Glomerular visceral epithelial cell (primary cell): ENCODE measurements at regions not wholly inside any gene's neighbourhood (a gene's known extent, or its start where the extent isn't known, plus 50 kb on each side); places are given as distances from the start of the nearest gene placed in this dataset.
"Not testable (repeated sequence)": the region's sequence is repeated elsewhere in the genome, so short reads cannot be mapped to it uniquely, and the experiment has no call there.

Source experiments
- DNase-seq: peaks from one replicate; pipeline ENCODE4 v3.0.0-alpha.2; 2016; ENCODE audit errors: extremely low spot score

DNA sequence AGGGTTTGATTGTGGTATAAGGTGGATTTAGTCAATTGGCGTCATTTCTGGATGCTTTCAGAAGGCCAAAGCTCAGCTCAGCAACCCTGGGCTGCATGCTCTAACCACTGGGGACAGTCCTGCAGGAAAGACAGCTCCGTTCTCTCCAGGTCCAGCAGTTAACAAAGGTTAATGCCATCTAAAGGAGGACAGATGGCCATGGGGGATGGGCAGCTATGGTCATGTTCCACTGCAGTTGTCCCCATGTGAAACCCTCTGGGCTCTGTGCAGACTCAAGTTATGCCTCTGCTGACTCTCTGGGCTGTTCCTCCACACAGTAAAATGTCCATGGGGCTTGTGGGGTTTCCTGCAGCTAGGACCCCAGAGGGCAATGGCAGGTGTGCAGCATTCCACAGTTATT lies 562.1 kb upstream of the ADGRL3 start:
- no peak for DNase-seq

- DNase-seq = no peak
These were observed 551.4 kb upstream of the ADGRL3 start for GRCh38 chr4:60648774-60649173.

DNA sequence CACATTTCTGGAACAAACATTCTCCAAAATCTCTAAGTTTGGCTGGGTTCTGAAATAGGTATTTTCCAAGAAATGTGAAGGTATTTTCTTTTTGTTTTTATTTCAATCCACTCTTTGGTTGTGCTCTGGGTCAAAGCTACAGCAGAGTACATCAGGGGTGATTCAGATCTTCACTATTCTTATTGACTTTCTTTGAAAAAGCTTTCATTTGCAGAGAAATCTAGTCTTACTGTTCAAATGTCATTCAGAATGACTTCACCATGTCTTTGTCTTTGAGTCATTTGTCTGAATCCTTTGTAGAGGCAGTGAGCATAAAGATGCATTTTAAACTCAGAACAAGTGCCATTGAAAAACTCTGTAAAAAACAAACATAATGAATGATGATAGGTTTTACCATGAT lies 547.2 kb upstream of the ADGRL3 start:
- DNase-seq = no peak

DNA sequence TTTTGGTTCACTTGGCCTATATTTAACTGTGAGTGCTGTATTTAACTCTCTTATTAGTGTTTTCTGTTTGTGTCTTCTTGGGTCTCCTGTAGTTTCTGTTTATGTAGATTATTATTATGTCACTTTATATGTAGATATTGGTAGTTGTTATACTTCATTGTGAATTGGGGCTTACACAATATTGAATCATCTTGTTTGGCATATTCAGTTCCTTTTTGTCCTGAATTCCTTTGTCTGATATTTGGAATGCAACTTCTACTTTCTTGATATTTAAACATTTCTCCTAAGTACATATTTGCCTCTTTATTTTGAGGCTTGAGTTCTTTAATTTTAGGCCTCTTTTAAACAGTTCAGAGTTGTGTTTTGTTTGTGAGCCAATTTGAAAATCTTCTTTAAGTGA lies 544.8 kb upstream of the ADGRL3 start:
- DNase-seq = no peak

DNA sequence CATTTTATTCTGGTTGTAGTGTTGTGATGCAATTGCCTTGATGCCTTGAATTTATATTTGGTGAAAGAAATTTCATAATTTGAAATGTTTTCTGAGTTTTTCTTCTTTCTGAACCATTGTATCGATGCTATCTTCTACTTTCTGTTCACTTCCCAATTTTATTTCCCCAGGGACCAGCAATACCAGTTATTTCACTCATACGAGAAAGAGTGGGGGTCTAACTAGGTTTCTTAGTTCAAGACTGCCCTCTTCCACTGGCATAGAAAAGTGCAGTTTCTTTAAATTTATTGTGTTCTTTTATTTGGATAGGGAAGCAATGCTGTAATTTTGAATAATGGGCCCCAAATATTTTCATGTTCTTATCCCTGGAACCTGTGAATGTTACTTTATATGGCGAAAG lies 544.0 kb upstream of the ADGRL3 start:
- no peak for DNase-seq

DNA sequence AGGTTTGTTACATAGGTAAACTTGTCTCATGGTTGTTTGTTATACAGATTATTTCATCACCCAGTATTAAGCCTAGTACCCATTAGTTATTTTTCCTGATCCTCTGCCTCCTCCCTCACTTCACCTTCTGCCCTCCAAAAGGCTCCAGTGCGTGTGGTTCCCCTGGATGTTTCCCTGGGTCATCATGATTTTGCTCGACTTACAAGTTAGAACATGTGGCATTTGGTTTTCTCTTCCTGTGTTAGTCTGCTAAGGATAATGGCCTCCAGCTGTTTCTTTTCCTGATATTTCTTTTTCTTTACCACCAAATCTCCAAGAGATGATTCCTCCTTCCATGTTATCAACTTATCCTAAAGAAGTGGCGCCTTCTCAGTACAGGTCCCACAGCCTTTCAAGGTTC lies 543.1 kb upstream of the ADGRL3 start:
- DNase-seq = no peak

DNA sequence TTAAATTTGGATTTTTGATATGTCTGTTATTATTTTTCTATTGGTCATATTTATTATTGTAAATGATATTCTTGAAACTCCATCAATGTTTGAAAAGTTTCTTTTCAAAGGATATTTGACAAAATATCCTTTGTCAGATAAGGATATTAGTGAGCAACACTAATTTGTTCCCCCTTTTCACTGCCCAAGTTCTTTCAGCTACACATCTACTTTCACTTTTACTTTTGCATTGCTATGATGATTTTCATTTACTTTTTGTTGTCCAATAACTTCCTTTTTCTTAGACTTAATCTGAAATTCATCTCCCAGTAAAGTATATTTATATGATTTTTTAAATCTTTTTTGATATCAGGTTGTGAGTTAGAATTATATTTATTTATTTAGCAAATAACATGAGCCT lies 542.3 kb upstream of the ADGRL3 start:
- DNase-seq = no peak

- DNase-seq = no peak
These were observed 536.4 kb upstream of the ADGRL3 start for GRCh38 chr4:60663769-60664168.

- no peak for DNase-seq
These were observed 517.2 kb upstream of the ADGRL3 start for GRCh38 chr4:60682901-60683300.

- peak; percentile 25 for DNase-seq
These were observed 516.8 kb upstream of the ADGRL3 start for GRCh38 chr4:60683357-60683756.

GRCh38 chr4:60683973-60684372 lies 516.2 kb upstream of the ADGRL3 start:
- DNase-seq = peak; percentile 11

- DNase-seq = not testable (repeated sequence)
These were observed 504.1 kb upstream of the ADGRL3 start for GRCh38 chr4:60696062-60696461.

DNA sequence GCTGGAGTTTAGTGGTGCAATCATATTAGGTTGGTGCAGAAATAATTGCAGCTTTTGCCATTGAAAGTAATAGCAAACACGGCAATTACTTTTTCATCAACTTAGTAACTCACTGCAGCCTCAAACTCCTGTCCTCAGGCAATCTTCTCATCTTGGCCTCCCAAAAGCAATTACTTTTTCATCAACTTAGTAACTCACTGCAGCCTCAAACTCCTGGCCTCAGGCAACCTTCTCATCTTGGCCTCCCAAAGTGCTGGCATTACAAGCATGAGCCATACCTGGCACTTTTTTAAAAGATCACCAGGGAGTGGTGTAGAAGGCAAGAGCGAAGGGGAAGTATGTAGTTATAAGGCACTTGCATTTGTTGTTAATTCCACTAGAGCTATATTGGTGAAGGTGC lies 491.1 kb upstream of the ADGRL3 start:
- no peak for DNase-seq

DNA sequence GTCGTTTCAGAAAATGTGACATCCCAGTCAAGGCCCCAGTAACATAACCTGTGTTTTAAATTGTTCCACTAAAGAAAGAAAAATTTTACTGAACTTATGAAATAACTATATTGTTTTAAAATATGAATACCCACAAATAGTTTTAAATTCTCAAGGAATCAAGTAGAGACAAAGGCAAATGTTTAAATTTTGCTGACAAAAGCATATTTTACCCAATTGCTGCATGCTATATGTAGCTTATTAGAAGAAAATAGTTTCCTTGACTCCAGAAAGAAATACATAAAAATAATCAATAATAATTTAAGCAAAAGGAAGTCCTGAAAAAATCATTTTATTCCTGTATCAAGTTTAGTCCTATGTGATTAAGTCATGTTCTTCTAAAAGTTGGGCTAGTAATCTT lies 481.3 kb upstream of the ADGRL3 start:
- no peak for DNase-seq

DNA sequence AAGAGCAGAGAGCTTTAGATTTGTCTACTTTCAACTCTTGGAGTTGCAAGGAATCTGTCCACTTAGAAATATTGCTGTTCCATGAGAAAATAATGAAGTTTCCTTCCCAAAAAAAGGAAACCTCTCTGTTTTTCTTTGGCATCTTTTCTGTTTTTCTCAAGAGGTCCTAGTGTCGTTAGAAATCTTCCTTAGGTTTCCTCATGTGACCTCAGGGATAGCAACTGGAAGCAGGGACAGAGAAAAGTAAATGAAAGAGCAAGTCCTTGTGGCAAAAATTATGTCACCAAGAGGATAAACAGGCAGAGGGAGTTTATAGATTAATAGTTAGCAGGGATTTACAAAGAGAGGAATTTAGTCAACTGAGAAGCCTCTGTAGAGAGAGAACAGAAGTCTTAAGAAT lies 478.4 kb upstream of the ADGRL3 start:
- DNase-seq = no peak

DNA sequence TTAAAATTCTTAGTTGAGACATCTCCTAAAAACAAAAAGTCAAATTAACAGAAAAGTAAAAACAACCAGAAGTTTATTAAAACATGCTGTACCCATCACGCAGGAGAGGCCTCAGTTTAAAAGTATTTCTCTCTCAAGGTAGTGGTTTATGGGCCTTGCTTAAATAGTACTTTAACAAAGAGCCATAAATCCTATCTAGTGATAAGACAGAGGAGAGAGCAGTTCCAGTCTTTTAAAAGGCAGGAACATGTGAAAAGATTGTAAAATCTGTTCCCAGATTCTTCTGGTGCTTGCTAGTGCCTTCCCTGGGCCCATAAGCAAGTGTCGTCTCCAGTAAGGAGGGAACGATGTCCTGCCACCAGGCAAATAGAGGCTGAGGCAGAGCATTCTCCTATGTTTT lies 476.3 kb upstream of the ADGRL3 start:
- DNase-seq = no peak

- DNase-seq = peak; percentile 70
These were observed 475.5 kb upstream of the ADGRL3 start for GRCh38 chr4:60724623-60725022.

- DNase-seq = no peak
These were observed 473.3 kb upstream of the ADGRL3 start for GRCh38 chr4:60726779-60727178.

DNA sequence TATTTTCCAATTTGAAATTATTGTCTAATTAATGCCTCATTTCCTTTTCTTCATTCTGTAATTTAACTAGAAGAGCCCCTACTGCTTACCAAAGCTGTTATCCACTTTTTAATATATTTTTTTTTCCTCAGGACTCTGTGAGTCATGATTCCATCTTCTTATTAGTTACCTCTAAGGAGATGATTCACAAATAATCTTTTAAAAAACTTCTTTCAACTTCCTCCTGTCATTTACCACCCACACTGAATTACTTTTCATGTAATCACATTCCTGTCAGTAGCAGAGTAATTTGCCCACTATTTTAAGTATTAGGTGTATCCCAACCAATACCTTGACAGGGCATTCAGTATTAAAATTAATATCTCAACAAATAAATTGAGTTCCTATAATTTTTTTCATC lies 470.9 kb upstream of the ADGRL3 start:
- no peak for DNase-seq

DNA sequence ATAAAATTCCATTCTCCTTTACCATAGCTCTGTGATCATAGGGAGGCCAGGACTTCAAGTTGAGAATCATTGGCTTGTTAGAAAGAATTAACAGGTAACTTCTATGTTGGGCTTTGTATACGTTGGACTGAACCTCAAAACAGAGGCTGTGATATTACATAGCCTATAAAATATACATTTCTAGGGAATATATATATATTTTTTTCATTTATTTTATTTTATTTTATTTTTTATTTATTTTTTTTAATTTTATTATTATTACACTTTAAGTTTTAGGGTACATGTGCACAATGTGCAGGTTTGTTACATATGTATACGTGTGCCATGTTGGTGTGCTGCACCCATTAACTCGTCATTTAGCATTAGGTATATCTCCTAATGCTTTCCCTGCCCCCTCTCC lies 470.4 kb upstream of the ADGRL3 start:
- DNase-seq = not testable (repeated sequence)

DNA sequence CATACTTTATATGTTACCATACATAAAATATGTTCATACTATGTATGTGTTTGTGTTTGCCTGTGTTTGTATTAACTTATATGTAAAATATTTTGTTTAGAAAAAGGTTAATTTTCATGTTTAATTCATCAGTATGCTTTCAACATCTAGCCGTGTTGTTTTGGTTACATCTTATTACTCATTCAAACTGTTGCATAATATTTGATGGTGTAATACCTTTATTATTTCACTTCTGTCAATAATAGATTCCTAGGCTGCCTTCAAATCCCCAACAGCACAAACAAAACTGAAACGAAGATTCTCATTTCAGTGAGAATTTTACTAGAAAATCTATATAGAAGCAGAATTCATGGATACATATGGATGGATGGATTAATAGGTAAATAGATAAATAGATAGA lies 462.3 kb upstream of the ADGRL3 start:
- DNase-seq = no peak

GRCh38 chr4:60743654-60744053 lies 456.5 kb upstream of the ADGRL3 start:
- no peak for DNase-seq

GRCh38 chr4:60744767-60745166 lies 455.4 kb upstream of the ADGRL3 start:
- no peak for DNase-seq

GRCh38 chr4:60745800-60746571 lies 454.1 kb upstream of the ADGRL3 start:
- DNase-seq = no peak
